HEK293T (cell line): ENCODE measurements at regions not wholly inside any gene's neighbourhood (a gene's known extent, or its start where the extent isn't known, plus 50 kb on each side); places are given as distances from the start of the nearest gene placed in this dataset.

Experiments
- BHLHE40 ChIP-seq: fragments of 450-650 bp; IDR thresholded peaks from 2 replicates; pipeline ENCODE4 v1.6.1; 2016; ENCODE audit warnings: mild to moderate bottlenecking, moderate library complexity, borderline replicate concordance
- CTBP1 ChIP-seq: fragments of 450-650 bp; IDR thresholded peaks from 2 replicates; pipeline ENCODE4 v1.6.1; 2016; ENCODE audit warnings: borderline replicate concordance
- ELF4 ChIP-seq: fragments of 450-650 bp; IDR thresholded peaks from 2 replicates; pipeline ENCODE4 v1.6.1; 2017; ENCODE audit warnings: antibody characterized with exemption
- FOXK2 ChIP-seq: fragments of 450-650 bp; IDR thresholded peaks from 2 replicates; pipeline ENCODE4 v1.6.1; 2016; ENCODE audit warnings: mild to moderate bottlenecking
- FOXM1 ChIP-seq: fragments of 450-650 bp; IDR thresholded peaks from 2 replicates; pipeline ENCODE4 v1.6.1; 2017; ENCODE audit warnings: mild to moderate bottlenecking, borderline replicate concordance
- HDGF ChIP-seq: fragments of 450-650 bp; IDR thresholded peaks from 2 replicates; pipeline ENCODE4 v1.6.1; 2017; ENCODE audit warnings: antibody characterized with exemption, borderline replicate concordance
- L3MBTL2 ChIP-seq: fragments of 450-650 bp; conservative IDR thresholded peaks from 2 replicates; pipeline ENCODE4 v1.6.1; 2016; ENCODE audit warnings: mild to moderate bottlenecking
- SP1 ChIP-seq: fragments of 450-650 bp; IDR thresholded peaks from 2 replicates; pipeline ENCODE4 v1.6.1; 2017
- SUZ12 ChIP-seq: fragments of 450-650 bp; IDR thresholded peaks from 2 replicates; pipeline ENCODE4 v1.6.1; 2016; ENCODE audit warnings: mild to moderate bottlenecking
- TARDBP ChIP-seq: fragments of 450-650 bp; IDR thresholded peaks from 2 replicates; pipeline ENCODE4 v1.6.1; 2016
- ZNF384 ChIP-seq: fragments of 450-650 bp; IDR thresholded peaks from 2 replicates; pipeline ENCODE4 v1.6.1; 2016
- TF ChIP-seq, protein P1 (sequence below): fragments of 450-650 bp; IDR thresholded peaks from 2 replicates; pipeline ENCODE4 v1.6.1; 2016

- no peak for TF ChIP-seq FOXM1
- TF ChIP-seq ZNF384, result no peak
- TF ChIP-seq SP1, result no peak
- no peak for TF ChIP-seq TARDBP
- no peak for TF ChIP-seq BHLHE40
- no peak for TF ChIP-seq FOXK2
- no peak for TF ChIP-seq HDGF
- TF ChIP-seq, protein P1, sequence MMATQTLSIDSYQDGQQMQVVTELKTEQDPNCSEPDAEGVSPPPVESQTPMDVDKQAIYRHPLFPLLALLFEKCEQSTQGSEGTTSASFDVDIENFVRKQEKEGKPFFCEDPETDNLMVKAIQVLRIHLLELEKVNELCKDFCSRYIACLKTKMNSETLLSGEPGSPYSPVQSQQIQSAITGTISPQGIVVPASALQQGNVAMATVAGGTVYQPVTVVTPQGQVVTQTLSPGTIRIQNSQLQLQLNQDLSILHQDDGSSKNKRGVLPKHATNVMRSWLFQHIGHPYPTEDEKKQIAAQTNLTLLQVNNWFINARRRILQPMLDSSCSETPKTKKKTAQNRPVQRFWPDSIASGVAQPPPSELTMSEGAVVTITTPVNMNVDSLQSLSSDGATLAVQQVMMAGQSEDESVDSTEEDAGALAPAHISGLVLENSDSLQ, result no peak
- no peak for TF ChIP-seq SUZ12
- TF ChIP-seq ELF4, result no peak
- no peak for TF ChIP-seq L3MBTL2
- TF ChIP-seq CTBP1, result no peak
Observed at GRCh38 chr5:67257500-67257899, 60.9 kb upstream of the CD180 start.
